ENCODE measurements at regions not wholly inside any gene's neighbourhood (a gene's known extent, or its start where the extent isn't known, plus 50 kb on each side); places are given as distances from the start of the nearest gene placed in this dataset.

GRCh38 chr22:27123880-27124279 lies 466.5 kb downstream of the MIAT start:
- no peak for DNase-seq (ENCODE audit: low read depth)

- DNase-seq (ENCODE audit: low read depth), result no peak
Measured at GRCh38 chr22:27124351-27124966, 467.1 kb downstream of the MIAT start.

GRCh38 chr22:27125539-27125938 lies 468.2 kb downstream of the MIAT start:
- no peak for DNase-seq (ENCODE audit: low read depth)

DNA sequence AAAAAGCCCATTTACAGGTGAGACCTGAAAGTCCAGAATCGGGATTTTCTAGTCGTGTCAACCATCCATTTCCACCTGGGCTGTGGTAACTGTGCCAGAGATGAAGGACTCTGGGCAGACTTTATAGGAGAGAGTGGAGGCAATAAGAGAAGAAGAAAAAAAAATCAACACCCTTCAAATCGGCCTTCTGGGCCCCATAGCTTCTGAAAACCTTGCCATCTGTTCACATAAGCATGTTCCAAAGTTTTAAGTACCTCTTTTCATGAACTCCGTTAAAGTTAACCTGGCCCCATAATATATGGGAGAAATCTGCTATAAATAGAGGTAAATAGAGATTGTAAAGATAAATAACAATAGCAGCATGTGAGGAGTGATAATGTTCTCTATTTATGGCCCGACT lies 470.5 kb downstream of the MIAT start:
- no peak for DNase-seq (ENCODE audit: low read depth)

DNA sequence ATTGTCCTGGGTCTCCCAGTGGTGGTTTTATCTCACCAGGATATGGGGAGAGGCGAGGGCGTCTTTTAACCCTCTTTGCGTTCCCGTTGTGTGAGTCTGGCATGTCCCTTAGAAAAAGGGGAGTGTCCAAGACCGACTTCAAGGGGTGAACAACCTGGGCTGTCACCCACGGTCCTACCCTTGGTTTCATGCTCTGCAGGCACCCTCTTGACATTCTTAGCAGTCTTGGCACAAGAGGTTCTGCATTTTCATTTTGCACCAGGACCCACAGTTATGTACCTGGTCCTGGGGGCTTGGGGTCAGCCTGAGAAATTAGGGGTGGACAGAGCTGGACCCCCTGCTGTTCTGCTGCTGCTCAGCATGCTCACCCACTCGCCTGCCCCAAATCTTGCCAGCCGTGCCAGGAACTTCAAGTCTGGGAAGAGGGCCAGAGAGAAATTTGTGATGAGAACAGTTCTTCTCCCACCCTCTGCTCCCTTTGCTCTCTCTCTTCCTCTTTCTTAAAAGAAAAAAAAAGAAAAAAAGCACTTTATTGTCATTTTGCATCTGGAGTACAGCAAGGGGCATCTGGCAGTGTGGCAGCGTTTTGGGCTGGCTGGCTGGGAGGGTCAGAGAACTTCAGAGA lies 471.2 kb downstream of the MIAT start:
- no peak for DNase-seq (ENCODE audit: low read depth)

DNA sequence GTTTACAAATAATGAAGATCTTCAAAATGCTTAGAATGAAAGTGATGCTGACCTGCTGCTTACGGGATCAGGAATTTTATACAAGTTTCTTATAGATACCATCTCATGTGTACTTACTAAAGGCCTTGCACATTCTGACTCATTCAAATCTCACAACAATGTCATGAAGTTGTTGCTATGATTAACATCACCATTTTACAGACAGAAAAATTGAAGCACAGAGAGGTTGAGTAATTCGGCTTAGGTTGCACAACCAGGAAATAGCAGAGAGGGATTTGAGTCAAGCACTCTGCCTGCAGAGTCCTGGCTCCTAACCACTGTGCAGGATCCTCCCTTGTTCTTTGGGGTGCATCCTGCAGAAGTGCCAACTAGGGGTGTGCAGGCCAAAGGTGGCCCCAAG lies 471.9 kb downstream of the MIAT start:
- no peak for DNase-seq (ENCODE audit: low read depth)

DNA sequence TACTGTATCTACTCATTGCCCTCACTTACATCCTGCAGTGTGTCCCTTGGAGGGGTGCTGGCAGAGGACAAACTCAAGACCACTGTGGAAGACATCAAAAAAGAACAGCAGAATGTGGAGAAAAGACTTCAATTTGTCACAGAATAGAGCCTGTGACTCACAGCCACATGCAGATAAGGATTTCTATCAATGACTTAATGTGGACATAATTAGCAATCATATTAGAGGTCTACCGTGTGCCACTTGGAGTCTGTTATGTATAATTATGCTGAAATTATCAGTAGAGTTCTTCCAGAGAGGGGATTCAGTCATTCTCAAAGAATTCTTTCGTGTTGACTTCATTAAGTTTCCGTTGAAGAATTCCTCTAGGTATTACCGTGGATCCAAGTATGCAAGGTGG lies 473.5 kb downstream of the MIAT start:
- no peak for DNase-seq (ENCODE audit: low read depth)

DNA sequence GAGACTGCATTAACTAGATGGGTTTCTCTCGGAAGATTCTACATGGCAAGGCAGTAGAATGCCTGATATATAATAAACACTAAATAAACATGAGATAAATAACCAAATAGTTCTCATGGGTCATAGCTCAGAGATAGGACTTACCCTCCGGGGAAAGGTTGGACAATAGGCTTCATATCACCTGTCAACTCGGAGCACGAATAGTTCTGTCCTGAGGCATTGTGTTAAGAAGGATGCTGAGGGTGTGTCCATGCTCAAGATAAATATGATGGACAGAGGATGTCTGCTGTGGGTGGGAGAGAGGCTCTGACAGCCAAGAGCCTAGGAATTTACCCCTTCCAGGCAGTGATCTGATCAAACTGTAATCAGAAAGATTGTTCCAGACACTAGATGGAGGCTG lies 474.0 kb downstream of the MIAT start:
- no peak for DNase-seq (ENCODE audit: low read depth)

DNA sequence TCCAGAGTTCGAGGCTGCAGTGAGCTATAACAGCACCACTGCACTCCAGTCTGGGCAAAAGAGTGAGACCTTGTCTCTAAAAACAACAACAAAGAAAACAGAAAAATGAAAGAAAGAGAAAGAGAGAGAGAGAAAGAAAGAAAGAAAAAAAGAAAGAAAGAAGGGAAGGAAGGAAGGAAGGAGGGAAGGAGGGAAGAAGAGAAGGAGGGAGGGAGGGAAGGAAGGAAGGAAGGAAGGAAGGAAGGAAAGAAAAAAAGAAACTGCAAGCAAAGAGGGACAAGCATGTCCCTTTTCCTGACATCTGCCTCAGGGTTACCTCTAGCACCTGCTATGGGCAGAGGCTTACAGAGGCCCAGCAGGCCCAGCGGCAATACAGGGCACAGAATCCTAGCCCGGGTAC lies 475.0 kb downstream of the MIAT start:
- DNase-seq (ENCODE audit: low read depth), result no peak

DNA sequence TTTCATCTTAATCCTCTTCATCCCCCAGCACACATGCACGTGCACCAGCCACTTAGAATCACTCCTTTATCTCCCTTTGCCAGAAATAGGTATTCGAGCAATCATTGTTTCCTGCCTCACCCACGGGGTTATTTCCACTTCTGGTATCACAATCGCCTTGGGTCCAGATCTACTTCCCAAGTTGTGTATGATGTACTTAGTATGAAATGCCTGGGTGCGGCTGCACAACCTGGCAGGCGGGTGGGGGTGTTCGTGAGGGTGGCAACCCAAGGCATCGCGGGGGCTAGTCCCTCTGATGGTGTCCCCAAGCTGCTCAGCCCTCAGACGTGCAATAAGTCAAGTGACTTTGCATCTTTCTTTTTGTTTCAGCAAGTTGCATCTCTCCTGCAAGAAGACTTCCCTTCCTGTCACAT lies 475.6 kb downstream of the MIAT start:
- no peak for DNase-seq (ENCODE audit: low read depth)

- DNase-seq (ENCODE audit: low read depth), result no peak
Measured at GRCh38 chr22:27133681-27134314, 476.4 kb downstream of the MIAT start.

GRCh38 chr22:27134315-27134701 lies 476.9 kb downstream of the MIAT start:
- peak; percentile 63 for DNase-seq (ENCODE audit: low read depth)

DNA sequence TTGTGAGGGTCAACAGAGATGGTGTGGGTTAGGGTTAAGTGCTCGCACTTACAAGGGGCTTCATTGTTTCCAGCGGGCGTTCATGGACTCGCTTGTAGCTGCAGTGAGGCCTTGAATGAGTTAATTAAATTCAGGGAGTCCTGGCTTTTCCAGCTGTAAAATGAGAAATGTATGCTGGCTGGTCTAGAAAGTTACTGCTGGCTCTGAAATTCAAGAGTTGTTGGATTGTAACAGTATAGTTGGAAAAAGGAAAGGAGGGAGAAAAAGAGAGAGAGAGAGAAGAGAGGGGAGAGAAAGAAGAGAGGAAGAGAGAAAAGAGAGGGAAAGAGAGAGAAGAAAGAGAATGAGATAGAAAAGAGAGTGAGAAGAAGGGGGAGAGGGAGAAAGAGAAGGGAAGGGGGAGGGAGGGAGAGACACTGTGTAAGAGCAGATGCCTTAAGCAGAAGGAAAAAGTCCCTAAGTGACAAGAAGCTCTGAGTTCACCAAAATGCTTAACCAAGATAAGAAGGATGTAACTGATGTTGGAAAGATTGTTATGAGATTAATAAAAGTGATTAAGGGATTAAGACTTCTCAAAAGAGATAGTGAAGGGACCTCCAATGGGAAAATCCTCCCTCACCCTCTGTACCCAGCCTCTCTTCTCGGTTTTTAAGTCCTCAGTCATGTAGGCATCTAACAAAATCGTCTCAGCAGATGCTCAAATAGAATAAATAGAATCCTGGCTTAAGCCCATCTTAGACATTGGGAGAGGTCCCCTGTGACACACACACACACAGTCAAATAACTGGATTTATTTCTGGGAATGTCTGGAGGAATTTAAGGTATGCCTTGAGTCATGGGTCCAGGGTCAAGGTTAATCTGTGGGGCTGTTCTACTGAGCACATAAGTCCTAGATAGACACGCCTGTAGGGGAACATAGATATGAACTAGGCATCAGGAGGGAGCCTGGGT lies 477.9 kb downstream of the MIAT start:
- no peak for DNase-seq (ENCODE audit: low read depth)

DNA sequence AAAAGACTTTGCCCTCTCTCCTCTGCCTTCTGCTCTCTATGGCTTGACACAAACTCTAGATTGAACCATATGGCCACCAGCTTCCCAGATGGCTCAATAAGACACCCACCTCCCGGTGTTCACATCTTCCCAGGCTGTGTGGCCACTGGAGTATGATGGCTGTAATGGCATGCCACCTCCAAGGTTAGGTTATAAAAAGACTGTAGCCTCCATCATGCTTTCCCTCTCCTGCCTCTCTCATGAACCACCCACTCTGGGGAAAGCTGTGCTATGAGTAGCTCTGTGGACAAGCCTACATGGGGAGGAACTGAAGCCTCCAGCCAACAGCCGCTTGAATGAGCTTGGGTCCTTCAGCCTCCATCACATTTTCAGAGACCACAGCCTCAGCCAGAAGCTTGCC lies 479.2 kb downstream of the MIAT start:
- no peak for DNase-seq (ENCODE audit: low read depth)

DNA sequence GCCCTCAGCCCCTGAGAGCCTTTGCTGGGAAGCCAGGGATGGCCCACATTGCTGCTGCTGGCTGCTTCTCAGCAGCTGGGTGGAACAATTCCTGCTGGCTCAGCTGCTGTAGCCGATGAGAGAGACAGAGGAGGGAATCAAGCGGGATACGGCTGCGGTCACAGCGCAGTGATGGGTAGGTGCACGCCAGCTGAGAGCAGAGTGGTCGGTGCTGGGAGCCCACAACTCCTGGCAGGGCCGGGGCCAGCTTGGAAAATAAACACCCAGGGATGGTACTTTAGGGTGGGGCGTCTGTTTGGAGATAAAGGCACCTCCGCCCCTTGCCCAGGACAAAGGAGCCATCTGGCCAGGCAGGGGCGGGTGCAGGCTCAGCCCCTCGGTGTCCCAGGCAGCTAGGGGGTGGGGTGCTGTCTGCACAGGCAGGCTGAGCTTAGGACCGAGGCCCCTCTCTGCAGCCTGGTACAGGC lies 480.5 kb downstream of the MIAT start:
- DNase-seq (ENCODE audit: low read depth), result no peak

DNA sequence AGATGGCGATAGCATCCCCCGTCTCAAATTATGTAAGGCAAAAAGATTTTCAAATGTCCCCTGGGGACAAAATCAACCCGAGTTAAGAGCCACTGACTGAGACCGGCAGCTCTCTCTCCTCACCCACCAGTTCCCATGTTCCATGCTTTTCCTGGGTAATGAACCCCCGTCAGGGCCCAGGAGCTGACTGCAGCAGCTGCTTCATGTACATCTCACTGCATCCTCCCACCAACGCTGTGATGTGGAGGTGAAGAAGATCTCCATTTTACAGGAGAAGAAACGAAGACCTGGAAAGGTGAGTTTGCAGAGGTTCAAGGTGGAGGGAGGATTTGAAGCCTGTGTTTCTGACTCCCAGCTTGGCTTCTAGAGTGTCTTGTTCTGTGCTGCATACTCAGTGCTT lies 481.1 kb downstream of the MIAT start:
- DNase-seq (ENCODE audit: low read depth), result no peak

- DNase-seq (ENCODE audit: low read depth), result peak; percentile 30
Measured at GRCh38 chr22:27139935-27140511, 482.6 kb downstream of the MIAT start.

DNA sequence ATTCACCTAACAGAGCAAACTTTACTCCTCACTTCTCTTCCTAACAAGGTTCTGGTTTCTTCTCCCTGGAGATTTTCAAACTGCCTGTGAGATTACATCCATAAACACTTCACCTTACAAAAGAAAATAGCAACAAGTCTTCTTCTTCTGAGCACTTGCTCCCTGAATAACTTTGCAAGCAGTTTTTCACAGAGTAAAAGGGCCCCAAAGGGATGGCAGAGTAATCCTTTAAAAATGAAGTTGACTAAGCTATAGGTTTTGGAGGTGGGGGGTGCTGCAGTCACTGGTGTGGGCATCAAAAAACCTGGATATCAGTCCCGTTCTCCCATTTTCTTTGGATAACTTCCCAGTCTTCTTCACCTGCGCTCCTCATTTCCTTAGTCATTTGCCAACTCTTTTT lies 484.9 kb downstream of the MIAT start:
- DNase-seq (ENCODE audit: low read depth), result no peak

DNA sequence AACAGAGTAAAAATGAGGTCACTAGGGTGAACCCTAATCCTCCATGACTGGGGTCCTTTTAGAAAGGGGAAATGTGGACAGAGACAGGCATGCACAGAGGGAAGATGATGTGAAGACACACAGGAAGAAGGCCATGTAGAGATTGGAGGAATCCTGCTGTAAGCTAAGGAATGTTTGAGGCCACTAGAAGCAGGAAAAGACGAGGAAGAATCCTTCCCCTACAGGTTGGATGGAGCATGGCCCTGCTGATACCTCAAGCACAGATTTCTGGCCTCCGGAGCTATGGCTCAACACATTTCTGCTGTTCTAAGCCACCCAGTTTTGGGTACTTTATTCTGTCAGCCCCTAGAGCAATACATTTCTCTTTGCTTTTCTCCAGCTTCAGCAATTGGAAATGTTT lies 486.9 kb downstream of the MIAT start:
- no peak for DNase-seq (ENCODE audit: low read depth)

DNA sequence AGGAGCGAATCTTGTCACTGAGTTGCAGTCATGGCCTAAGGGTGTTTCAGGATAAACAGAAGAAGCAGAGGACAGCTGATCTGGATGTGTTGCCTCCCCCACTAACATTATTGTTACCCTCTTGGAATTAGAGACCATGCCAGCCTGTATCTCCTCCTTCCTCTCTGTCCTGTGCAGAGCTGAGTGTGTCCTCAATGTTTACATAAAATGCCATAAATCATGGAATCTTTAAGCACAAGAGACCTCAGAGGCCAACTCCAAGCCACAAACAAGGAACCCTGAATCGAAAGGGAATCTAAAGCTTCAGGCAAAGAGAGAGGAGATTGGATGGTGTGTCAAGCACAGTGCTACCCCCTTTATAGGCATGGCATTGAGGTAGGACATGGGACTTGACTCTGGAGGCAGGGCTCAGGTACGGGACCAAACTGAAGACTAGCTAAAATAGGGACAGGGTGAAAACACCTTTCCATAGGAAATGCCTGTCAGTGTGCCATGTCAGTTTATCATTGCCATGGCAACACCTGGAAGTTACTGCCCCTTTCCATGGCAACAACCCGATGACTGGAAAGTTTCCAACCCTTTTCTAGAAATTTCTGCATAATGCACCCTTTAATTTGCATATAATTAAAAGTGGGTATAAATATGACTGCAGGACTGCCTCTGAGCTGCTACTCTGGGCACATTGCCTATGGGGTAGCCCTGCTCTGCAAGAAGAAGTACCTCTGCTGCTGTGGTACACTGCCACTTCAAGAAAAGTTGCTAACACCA lies 489.7 kb downstream of the MIAT start:
- DNase-seq (ENCODE audit: low read depth), result no peak

GRCh38 chr22:27148055-27148454 lies 490.7 kb downstream of the MIAT start:
- DNase-seq (ENCODE audit: low read depth), result no peak

Measured in fibroblast of the conjunctiva (primary cell).